ENCODE measurements at regions not wholly inside any gene's neighbourhood (a gene's known extent, or its start where the extent isn't known, plus 50 kb on each side); places are given as distances from the start of the nearest gene placed in this dataset.
"Not testable (repeated sequence)": the region's sequence is repeated elsewhere in the genome, so short reads cannot be mapped to it uniquely, and the experiment has no call there.

DNA sequence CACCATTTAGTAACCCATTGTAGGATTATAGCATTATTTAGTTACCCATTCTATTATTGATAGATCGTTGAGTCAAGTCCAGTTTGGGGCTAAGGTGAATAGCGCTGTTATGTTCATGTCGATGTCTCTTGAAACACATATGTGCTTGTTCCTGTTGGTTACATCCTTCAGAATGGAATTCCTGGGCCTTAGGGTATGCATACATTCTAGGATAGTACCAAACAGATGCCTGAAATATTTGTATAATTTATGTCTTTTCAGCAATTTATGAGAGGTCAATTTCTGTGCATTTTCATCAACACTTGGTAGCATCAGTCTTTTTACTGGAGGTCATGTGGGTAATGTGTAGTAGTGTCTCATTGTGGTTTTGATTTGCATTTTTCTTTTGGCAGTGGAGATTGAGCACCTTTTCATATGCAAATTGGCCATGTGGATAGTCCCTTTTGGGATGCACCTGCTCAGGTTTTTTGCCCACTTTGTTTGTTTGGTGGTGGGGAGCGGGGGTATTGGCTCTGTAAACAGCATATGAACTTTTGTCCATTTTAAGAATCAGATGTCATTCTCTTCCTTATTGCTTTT lies 104.2 kb downstream of the CDRT15L2 start:
- TF ChIP-seq POLR2A (IDR thresholded peaks at IDR 0.05) = not testable (repeated sequence)
- TF ChIP-seq, protein P1, sequence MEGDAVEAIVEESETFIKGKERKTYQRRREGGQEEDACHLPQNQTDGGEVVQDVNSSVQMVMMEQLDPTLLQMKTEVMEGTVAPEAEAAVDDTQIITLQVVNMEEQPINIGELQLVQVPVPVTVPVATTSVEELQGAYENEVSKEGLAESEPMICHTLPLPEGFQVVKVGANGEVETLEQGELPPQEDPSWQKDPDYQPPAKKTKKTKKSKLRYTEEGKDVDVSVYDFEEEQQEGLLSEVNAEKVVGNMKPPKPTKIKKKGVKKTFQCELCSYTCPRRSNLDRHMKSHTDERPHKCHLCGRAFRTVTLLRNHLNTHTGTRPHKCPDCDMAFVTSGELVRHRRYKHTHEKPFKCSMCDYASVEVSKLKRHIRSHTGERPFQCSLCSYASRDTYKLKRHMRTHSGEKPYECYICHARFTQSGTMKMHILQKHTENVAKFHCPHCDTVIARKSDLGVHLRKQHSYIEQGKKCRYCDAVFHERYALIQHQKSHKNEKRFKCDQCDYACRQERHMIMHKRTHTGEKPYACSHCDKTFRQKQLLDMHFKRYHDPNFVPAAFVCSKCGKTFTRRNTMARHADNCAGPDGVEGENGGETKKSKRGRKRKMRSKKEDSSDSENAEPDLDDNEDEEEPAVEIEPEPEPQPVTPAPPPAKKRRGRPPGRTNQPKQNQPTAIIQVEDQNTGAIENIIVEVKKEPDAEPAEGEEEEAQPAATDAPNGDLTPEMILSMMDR (IDR thresholded peaks at IDR 0.05) = not testable (repeated sequence)
